SK-N-SH (cell line): ENCODE measurements at regions not wholly inside any gene's neighbourhood (a gene's known extent, or its start where the extent isn't known, plus 50 kb on each side); places are given as distances from the start of the nearest gene placed in this dataset.

Experiments used
- CTCF ChIA-PET: fragments of 300-600, 350-600 bp; formaldehyde crosslinking; extraction: SDS; loops from one replicate; lab custom pipeline; 2021; lab: Yijun Ruan, JAX
- POLR2A ChIA-PET: fragments of 350-600 bp; sonication (Branson Sonifier 250); formaldehyde crosslinking; extraction: SDS; loops from one replicate; lab custom pipeline; 2020; ENCODE audit warnings: antibody characterized with exemption, inconsistent platforms; lab: Yijun Ruan, JAX
- DNase-seq: peaks from one replicate; pipeline ENCODE4 v3.0.0; 2012
- H2AFZ ChIP-seq: fragments of 200-600 bp; sonication (generic); 2 replicates; pipeline ENCODE4 v1.8.1; 2016; ENCODE audit warnings: antibody characterized with exemption, mild to moderate bottlenecking, low read depth
- H3F3A ChIP-seq: fragments of 200-600 bp; sonication (generic); replicated peaks from 2 replicates; pipeline ENCODE3; 2016; ENCODE audit warnings: antibody characterized with exemption, mild to moderate bottlenecking; ENCODE audit not compliant: insufficient read depth
- H3K27ac ChIP-seq, 2 experiments: fragments of 200-500 bp in 1 of 2; fragments of 200-600 bp in 1 of 2; sonication (Bioruptor generic) in 1 of 2; sonication (generic), shearing (Covaris generic) in 1 of 2; 2 replicates each; pipeline versions ENCODE4 v1.5.1 to v1.6.1; 2014 to 2016; ENCODE audit warnings: low read depth in 2 of 2, inconsistent platforms in 1 of 2, low read length in 1 of 2, mild to moderate bottlenecking in 1 of 2, mixed read lengths in 1 of 2
- H3K27me3 ChIP-seq: fragments of 200-600 bp; sonication (generic), shearing (Covaris generic); 2 replicates; pipeline ENCODE4 v1.6.1; 2016; ENCODE audit warnings: mixed run types; ENCODE audit not compliant: insufficient read depth
- H3K36me3 ChIP-seq, 2 experiments: fragments of 200-500 bp in 1 of 2; fragments of 200-600 bp in 1 of 2; sonication (Bioruptor generic) in 1 of 2; sonication (generic) in 1 of 2; replicated peaks in 1 of 2; 2 replicates each; pipeline versions ENCODE3 to v1.5.1; 2014 to 2016; ENCODE audit warnings: low read length in 1 of 2, mild to moderate bottlenecking in 1 of 2; ENCODE audit not compliant: insufficient read depth in 2 of 2, control insufficient read depth in 1 of 2
- H3K4me1 ChIP-seq, 2 experiments: fragments of 200-500 bp in 1 of 2; fragments of 200-600 bp in 1 of 2; sonication (Bioruptor generic) in 1 of 2; sonication (generic), shearing (Covaris generic) in 1 of 2; 2 replicates each; pipeline versions ENCODE4 v1.5.1 to v1.6.1; 2014 to 2016; ENCODE audit warnings: low read depth in 1 of 2, low read length in 1 of 2, mixed run types in 1 of 2; ENCODE audit not compliant: insufficient read depth in 2 of 2, control insufficient read depth in 1 of 2
- H3K4me2 ChIP-seq: fragments of 200-600 bp; sonication (generic), shearing (Covaris generic); 2 replicates; pipeline ENCODE4 v1.6.1; 2017; ENCODE audit warnings: mixed run types
- H3K4me3 ChIP-seq, 2 experiments: fragments of 200-500 bp in 1 of 2; fragments of 200-600 bp in 1 of 2; sonication (Bioruptor generic) in 1 of 2; sonication (generic), shearing (Covaris generic) in 1 of 2; 2 replicates each; pipeline versions ENCODE4 v1.5.1 to v1.8.1; 2014 to 2016; ENCODE audit warnings: low read depth in 2 of 2, inconsistent platforms in 1 of 2, low read length in 1 of 2, mild to moderate bottlenecking in 1 of 2, mixed read lengths in 1 of 2, moderate library complexity in 1 of 2
- H3K79me2 ChIP-seq: fragments of 200-600 bp; sonication (generic); 2 replicates; pipeline ENCODE4 v1.8.1; 2017; ENCODE audit warnings: mild to moderate bottlenecking; ENCODE audit not compliant: insufficient read depth
- H3K9ac ChIP-seq: fragments of 200-600 bp; sonication (generic); 2 replicates; pipeline ENCODE4 v1.6.1; 2017; ENCODE audit warnings: mixed run types
- H3K9me2 ChIP-seq: fragments of 200-600 bp; sonication (generic); 2 replicates; pipeline ENCODE4 v1.6.1; 2017; ENCODE audit warnings: mixed run types
- H3K9me3 ChIP-seq: fragments of 200-600 bp; sonication (generic); 2 replicates; pipeline ENCODE4 v1.6.1; 2017; ENCODE audit warnings: mixed run types, mild to moderate bottlenecking, moderate library complexity
- H4K20me1 ChIP-seq: fragments of 200-600 bp; sonication (generic); 2 replicates; pipeline ENCODE4 v1.6.1; 2017; ENCODE audit warnings: mild to moderate bottlenecking, mixed run types; ENCODE audit not compliant: insufficient read depth
- CHD2 ChIP-seq: fragments of 150-350 bp; IDR thresholded peaks from 2 replicates; pipeline ENCODE4 v1.6.1; 2018; ENCODE audit warnings: low read length; ENCODE audit not compliant: partially characterized antibody
- ELF1 ChIP-seq: IDR thresholded peaks from 2 replicates; pipeline ENCODE4 v1.4.0; 2012
- EZH2phosphoT487 ChIP-seq: fragments of 200-600 bp; sonication (generic); IDR thresholded peaks from 2 replicates; pipeline ENCODE4 v1.6.1; 2017; ENCODE audit warnings: low read depth, mixed run types, mild to moderate bottlenecking, antibody characterized with exemption, moderate library complexity, borderline replicate concordance
- FOXJ3 ChIP-seq: sonication (generic); formaldehyde crosslinking; IDR thresholded peaks from 2 replicates; pipeline ENCODE4 v1.5.1; 2020; ENCODE audit warnings: mild to moderate bottlenecking, missing genetic modification reagents
- GABPA ChIP-seq: IDR thresholded peaks from 2 replicates; pipeline ENCODE4 v1.4.0; 2012; ENCODE audit warnings: low read depth, mild to moderate bottlenecking
- IRF3 ChIP-seq: fragments of 150-350 bp; IDR thresholded peaks from 2 replicates; pipeline ENCODE4 v1.6.1; 2016; ENCODE audit warnings: mild to moderate bottlenecking, low read depth, low read length
- NFIC ChIP-seq: IDR thresholded peaks from 2 replicates; pipeline ENCODE4 v1.4.0; 2012; ENCODE audit warnings: borderline replicate concordance
- POLR2AphosphoS5 ChIP-seq: IDR thresholded peaks from 2 replicates; pipeline ENCODE4 v1.6.1; 2012; ENCODE audit warnings: low read depth, low read length
- RCOR1 ChIP-seq: fragments of 150-350 bp; IDR thresholded peaks from 2 replicates; pipeline ENCODE4 v1.6.1; 2017; ENCODE audit warnings: antibody characterized with exemption, low read length
- RFX5 ChIP-seq: IDR thresholded peaks from 2 replicates; pipeline ENCODE4 v1.6.1; 2012; ENCODE audit warnings: mild to moderate bottlenecking, improper control_type of control experiment, low read length
- RXRA ChIP-seq: IDR thresholded peaks from 2 replicates; pipeline ENCODE4 v1.4.0; 2012; ENCODE audit warnings: low read depth, mild to moderate bottlenecking, borderline replicate concordance
- SIN3A ChIP-seq: IDR thresholded peaks from 2 replicates; pipeline ENCODE4 v1.6.1; 2012; ENCODE audit warnings: low read depth, mild to moderate bottlenecking, low read length, moderate library complexity, borderline replicate concordance
- YY1 ChIP-seq: IDR thresholded peaks from 2 replicates; pipeline ENCODE4 v1.4.0; 2012; ENCODE audit warnings: low read depth, mild to moderate bottlenecking
- WGBS: methylation state at CpG from one replicate; pipeline ENCODE4 v1.1.6; 2017; ENCODE audit warnings: low lambda C conversion rate; 5-methylcytosine and 5-hydroxymethylcytosine counted together
- TF ChIP-seq, protein P1 (sequence below): IDR thresholded peaks from 2 replicates; pipeline ENCODE4 v1.4.0; 2012; ENCODE audit warnings: low read depth
- TF ChIP-seq, protein P2 (sequence below): fragments of 150-350 bp; IDR thresholded peaks from 2 replicates; pipeline ENCODE4 v1.6.1; 2017; ENCODE audit warnings: antibody characterized with exemption, low read length, low read depth, borderline replicate concordance

GRCh38 chr7:109986701-109987100 lies 1104.2 kb upstream of the LRRN3 start:
- Histone ChIP-seq H3K4me3 (no peak overlapping the region), H2AFZ (no peak overlapping the region), H3K79me2 (no peaks in the 10 kb centered on the region), H3K9me2 (no peaks in the 10 kb centered on the region; the same call in 1 of the 2 replicates), H3K36me3 (peaks cover 0 to 2% of the 10 kb centered on the region in 2 experiments), H3K4me2 (no peak overlapping the region), H3K27me3 (no peaks in the 10 kb centered on the region), H3F3A (no peaks in the 10 kb centered on the region), H3K4me1 (peaks cover 0 to 7% of the 10 kb centered on the region in 2 experiments; a peak in 1 of 4 replicates)
- DNase-seq, result no peak
- POLR2A ChIA-PET, result no interaction called here
- TF ChIP-seq RXRA, result no peak
- no peak for TF ChIP-seq POLR2AphosphoS5
- no peak for TF ChIP-seq RCOR1
- TF ChIP-seq CHD2, result no peak
- no peak for TF ChIP-seq RFX5
- TF ChIP-seq ELF1, result no peak
- TF ChIP-seq EZH2phosphoT487, result no peak
- TF ChIP-seq, protein P1, sequence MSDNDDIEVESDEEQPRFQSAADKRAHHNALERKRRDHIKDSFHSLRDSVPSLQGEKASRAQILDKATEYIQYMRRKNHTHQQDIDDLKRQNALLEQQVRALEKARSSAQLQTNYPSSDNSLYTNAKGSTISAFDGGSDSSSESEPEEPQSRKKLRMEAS, result no peak
- TF ChIP-seq, all 33 proteins: peak for 0
- H4K20me1 ChIP-seq, result no peaks in the 10 kb centered on the region
- no peak overlapping the region for H3K27ac ChIP-seq
- H3K9me3 ChIP-seq, result peaks cover 8% of the 10 kb centered on the region; the same call in 1 of the 2 replicates
- WGBS, result 6% methylated on average over 2 of the region's 2 CpGs
- no peak overlapping the region for H3K9ac ChIP-seq
- CTCF ChIA-PET, result no interaction called here

DNA sequence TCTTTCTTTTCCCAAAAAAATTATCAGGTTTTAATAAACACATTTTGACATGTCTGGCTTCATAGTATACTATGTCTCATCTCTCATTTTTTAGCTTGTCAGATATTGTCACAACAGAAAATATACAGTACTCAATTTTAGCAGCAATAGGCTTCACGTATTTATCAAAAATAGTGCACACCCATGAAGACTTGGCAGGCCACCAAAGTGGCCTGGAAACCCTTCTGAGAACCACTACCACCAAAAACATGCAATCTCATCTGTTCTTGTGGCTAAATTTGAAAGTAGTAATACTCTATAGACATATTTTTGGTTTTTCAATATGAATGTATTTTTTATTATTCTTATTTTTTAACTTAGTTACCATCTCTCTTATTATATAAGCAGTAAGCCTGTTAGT lies 1094.5 kb upstream of the LRRN3 start:
- Histone ChIP-seq H3F3A (no peaks in the 10 kb centered on the region), H3K27me3 (no peaks in the 10 kb centered on the region), H2AFZ (no peak overlapping the region), H3K27ac (no peak overlapping the region), H3K9me2 (no peaks in the 10 kb centered on the region), H3K4me2 (no peak overlapping the region), H3K36me3 (no peaks in the 10 kb centered on the region), H3K9me3 (no peaks in the 10 kb centered on the region), H3K4me1 (peaks cover 0 to 3% of the 10 kb centered on the region in 2 experiments; a peak in 2 of 4 replicates), H3K79me2 (no peaks in the 10 kb centered on the region), H4K20me1 (no peaks in the 10 kb centered on the region), H3K4me3 (no peak overlapping the region), H3K9ac (no peak overlapping the region)
- DNase-seq, result no peak
- 33% methylated on average over 1 of the region's 1 CpG for WGBS
- ChIA-PET POLR2A (no interaction called here), CTCF (no interaction called here)
- TF ChIP-seq GABPA (no peak), YY1 (no peak), SIN3A (no peak), NFIC (no peak), FOXJ3 (CRISPR knock-in tag) (no peak), IRF3 (no peak), POLR2AphosphoS5 (no peak)
- TF ChIP-seq, protein P1, result no peak
- TF ChIP-seq, protein P2, sequence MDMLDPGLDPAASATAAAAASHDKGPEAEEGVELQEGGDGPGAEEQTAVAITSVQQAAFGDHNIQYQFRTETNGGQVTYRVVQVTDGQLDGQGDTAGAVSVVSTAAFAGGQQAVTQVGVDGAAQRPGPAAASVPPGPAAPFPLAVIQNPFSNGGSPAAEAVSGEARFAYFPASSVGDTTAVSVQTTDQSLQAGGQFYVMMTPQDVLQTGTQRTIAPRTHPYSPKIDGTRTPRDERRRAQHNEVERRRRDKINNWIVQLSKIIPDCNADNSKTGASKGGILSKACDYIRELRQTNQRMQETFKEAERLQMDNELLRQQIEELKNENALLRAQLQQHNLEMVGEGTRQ, result no peak
